Activated CD4-positive, alpha-beta T cell treated with anti-CD3 and anti-CD28 coated beads, Interleukin-2, amount 10 ng/mL, durations not matched to agents 7 days and 5 days (primary cell): ENCODE measurements at regions not wholly inside any gene's neighbourhood (a gene's known extent, or its start where the extent isn't known, plus 50 kb on each side); places are given as distances from the start of the nearest gene placed in this dataset.

Experiments used
- CTCF ChIA-PET: fragments of 350-600 bp; sonication (Branson Sonifier 250); formaldehyde crosslinking; loops from one replicate; lab custom pipeline; 2021; ENCODE audit warnings: antibody characterized with exemption; lab: Charles Lee
- POLR2A ChIA-PET: fragments of 350-600 bp; sonication (Branson Sonifier 250); formaldehyde crosslinking; loops from one replicate; lab custom pipeline; 2021; ENCODE audit warnings: antibody characterized with exemption; lab: Charles Lee
- DNase-seq: peaks from one replicate; pipeline ENCODE4 v3.0.0-alpha.2; 2020
- H3K27ac Mint-ChIP-seq: one replicate; pipeline ENCODE4 v1.8.0; 2021; ENCODE audit warnings: mild to moderate bottlenecking, moderate library complexity, mixed read lengths
- H3K27me3 Mint-ChIP-seq: one replicate; pipeline ENCODE4 v1.8.0; 2021; ENCODE audit warnings: mixed read lengths
- H3K36me3 Mint-ChIP-seq: one replicate; pipeline ENCODE4 v1.8.0; 2021; ENCODE audit warnings: low read depth, mixed read lengths
- H3K4me1 Mint-ChIP-seq: one replicate; pipeline ENCODE4 v1.8.0; 2021; ENCODE audit warnings: mixed read lengths
- H3K4me3 Mint-ChIP-seq: one replicate; pipeline ENCODE4 v1.8.0; 2021; ENCODE audit warnings: mild to moderate bottlenecking, moderate library complexity, mixed read lengths
- H3K9me3 Mint-ChIP-seq: one replicate; pipeline ENCODE4 v1.8.0; 2021; ENCODE audit warnings: mixed read lengths

DNA sequence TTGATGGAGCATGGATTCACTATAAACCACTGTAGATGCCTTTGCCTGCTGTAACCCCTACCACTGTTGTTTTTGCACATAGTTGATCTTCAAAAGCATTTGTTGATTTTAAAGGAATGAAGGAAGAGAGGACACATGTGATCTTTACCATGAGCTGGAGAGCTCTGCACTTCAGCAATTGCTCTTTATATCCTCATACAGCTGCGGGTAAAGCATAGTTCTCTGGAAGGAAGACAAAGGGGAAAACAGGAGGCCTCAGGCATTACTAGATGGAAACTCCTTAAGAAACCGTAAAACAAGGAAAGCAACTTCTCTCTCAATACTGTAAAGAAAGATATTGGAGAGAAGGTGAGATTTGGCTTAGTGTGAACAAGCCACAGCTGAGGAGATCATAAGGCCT lies 60.6 kb downstream of the SCG2 start:
- POLR2A ChIA-PET, result no interaction called here
- no peak for DNase-seq
- Mint-ChIP-seq H3K36me3 (no peaks in the 10 kb centered on the region), H3K27ac (no peak overlapping the region), H3K9me3 (no peaks in the 10 kb centered on the region), H3K4me1 (no peaks in the 10 kb centered on the region), H3K4me3 (no peak overlapping the region), H3K27me3 (no peaks in the 10 kb centered on the region)
- CTCF ChIA-PET, result no interaction called here

GRCh38 chr2:223542501-223542900 lies 59.7 kb downstream of the SCG2 start:
- Mint-ChIP-seq H3K27ac (no peak overlapping the region), H3K4me1 (no peaks in the 10 kb centered on the region), H3K4me3 (no peak overlapping the region), H3K9me3 (no peaks in the 10 kb centered on the region), H3K27me3 (no peaks in the 10 kb centered on the region), H3K36me3 (no peaks in the 10 kb centered on the region)
- ChIA-PET POLR2A (no interaction called here), CTCF (interaction anchor here (1.9 kb wide), 1 partner anchor 16 kb away, joined by 6 read pairs; no protein-coding TSS in a partner anchor)
- DNase-seq, result no peak

- H3K4me3 Mint-ChIP-seq, result no peak overlapping the region
- POLR2A ChIA-PET, result no interaction called here
- no peaks in the 10 kb centered on the region for H3K27me3 Mint-ChIP-seq
- no peaks in the 10 kb centered on the region for H3K9me3 Mint-ChIP-seq
- no peak for DNase-seq
- no peaks in the 10 kb centered on the region for H3K4me1 Mint-ChIP-seq
- no peak overlapping the region for H3K27ac Mint-ChIP-seq
- CTCF ChIA-PET, result no interaction called here
- no peaks in the 10 kb centered on the region for H3K36me3 Mint-ChIP-seq
Observed at GRCh38 chr2:223545406-223545805, 56.8 kb downstream of the SCG2 start.

DNA sequence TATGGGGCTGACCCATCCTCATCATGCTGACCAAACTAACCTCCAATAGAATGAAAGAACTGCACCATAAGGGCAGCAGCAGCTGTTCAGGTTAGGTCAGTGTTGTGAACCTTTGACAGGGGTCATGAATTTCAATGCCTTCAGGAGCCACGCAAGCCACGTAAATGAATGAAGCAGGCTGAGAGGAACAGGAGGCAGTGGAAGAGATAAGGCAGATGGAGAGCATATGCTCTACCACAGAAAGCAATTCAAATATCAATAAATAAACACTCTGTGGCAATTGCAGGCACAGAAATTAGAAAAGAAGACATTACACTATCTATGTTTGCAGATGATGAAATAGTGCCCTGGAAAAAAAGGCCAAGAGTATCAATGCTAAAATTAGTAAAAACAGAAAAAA lies 56.3 kb downstream of the SCG2 start:
- no peak overlapping the region for H3K27ac Mint-ChIP-seq
- DNase-seq, result no peak

More for the DNA sequence above, 56.3 kb downstream of the SCG2 start:
- H3K4me3 Mint-ChIP-seq, result no peak overlapping the region
- no peaks in the 10 kb centered on the region for H3K36me3 Mint-ChIP-seq
- H3K27me3 Mint-ChIP-seq, result no peaks in the 10 kb centered on the region
- H3K4me1 Mint-ChIP-seq, result no peaks in the 10 kb centered on the region
- CTCF ChIA-PET, result no interaction called here
- no peaks in the 10 kb centered on the region for H3K9me3 Mint-ChIP-seq
- POLR2A ChIA-PET, result no interaction called here
